GM23338 (cell line): ENCODE measurements at regions not wholly inside any gene's neighbourhood (a gene's known extent, or its start where the extent isn't known, plus 50 kb on each side); places are given as distances from the start of the nearest gene placed in this dataset.

Experiments used
- ATAC-seq: fragments of 200-7000 bp; cut with Tn5 transposase; 3 replicates; pipeline ENCODE4 v1.9.1; 2020
- DNase-seq: peaks from one replicate; pipeline ENCODE4 v3.0.0-alpha.2; 2015; ENCODE audit warnings: low spot score
- H2AFZ ChIP-seq: fragments of 200-600 bp; sonication (generic); 2 replicates; pipeline ENCODE4 v1.8.0; 2016; ENCODE audit warnings: antibody characterized with exemption, mild to moderate bottlenecking, moderate library complexity
- H3F3A ChIP-seq: fragments of 200-600 bp; sonication (generic); replicated peaks from 2 replicates; pipeline ENCODE4 v1.8.0; 2017; ENCODE audit warnings: antibody characterized with exemption, mixed run types, low read depth
- H3K27ac ChIP-seq: fragments of 200-600 bp; sonication (generic); 2 replicates; pipeline ENCODE4 v1.6.1; 2016; ENCODE audit warnings: low read depth
- H3K27me3 ChIP-seq: fragments of 200-600 bp; sonication (generic); 2 replicates; pipeline ENCODE4 v1.8.0; 2016; ENCODE audit warnings: mild to moderate bottlenecking, mixed run types, moderate library complexity; ENCODE audit not compliant: insufficient read depth
- H3K36me3 ChIP-seq: fragments of 200-600 bp; sonication (generic); 2 replicates; pipeline ENCODE4 v1.8.0; 2016; ENCODE audit warnings: mild to moderate bottlenecking; ENCODE audit not compliant: insufficient read depth
- H3K4me1 ChIP-seq: fragments of 200-600 bp; sonication (generic); 2 replicates; pipeline ENCODE4 v1.8.0; 2016; ENCODE audit warnings: mild to moderate bottlenecking, moderate library complexity; ENCODE audit not compliant: insufficient read depth
- H3K4me2 ChIP-seq: fragments of 200-600 bp; sonication (generic); 2 replicates; pipeline ENCODE4 v1.7.1; 2017; ENCODE audit warnings: mixed run types
- H3K4me3 ChIP-seq: fragments of 200-600 bp; sonication (generic); 2 replicates; pipeline ENCODE4 v1.6.1; 2016; ENCODE audit warnings: mixed run types
- H3K79me2 ChIP-seq: fragments of 200-600 bp; sonication (generic); replicated peaks from 2 replicates; pipeline ENCODE4 v1.8.0; 2017; ENCODE audit warnings: mild to moderate bottlenecking; ENCODE audit not compliant: insufficient read depth
- H3K9me2 ChIP-seq: fragments of 200-600 bp; sonication (generic); 2 replicates; pipeline ENCODE4 v1.8.0; 2017; ENCODE audit not compliant: insufficient read depth
- H4K20me1 ChIP-seq: fragments of 200-600 bp; sonication (generic); replicated peaks from 2 replicates; pipeline ENCODE4 v1.8.0; 2017; ENCODE audit warnings: mild to moderate bottlenecking; ENCODE audit not compliant: insufficient read depth
- H3K27ac Mint-ChIP-seq: 2 replicates; pipeline ENCODE4 v1.8.0; 2020; ENCODE audit warnings: inconsistent platforms, mild to moderate bottlenecking, moderate library complexity, mixed read lengths
- H3K27me3 Mint-ChIP-seq: 3 replicates; pipeline ENCODE4 v1.8.0; 2022; ENCODE audit warnings: low read depth, mild to moderate bottlenecking, moderate library complexity, mixed read lengths, inconsistent platforms; ENCODE audit not compliant: insufficient read depth, poor library complexity
- H3K36me3 Mint-ChIP-seq: 3 replicates; pipeline ENCODE4 v1.8.0; 2021; ENCODE audit warnings: low read depth, mild to moderate bottlenecking, inconsistent platforms, moderate library complexity, mixed read lengths
- H3K4me1 Mint-ChIP-seq: 3 replicates; pipeline ENCODE4 v1.8.0; 2020; ENCODE audit warnings: mild to moderate bottlenecking, inconsistent platforms, mixed read lengths
- H3K4me3 Mint-ChIP-seq: 3 replicates; pipeline ENCODE4 v1.8.0; 2021; ENCODE audit warnings: moderate library complexity, mild to moderate bottlenecking, inconsistent platforms, mixed read lengths
- H3K9me3 Mint-ChIP-seq: 3 replicates; pipeline ENCODE4 v1.8.0; 2020; ENCODE audit warnings: moderate library complexity, mild to moderate bottlenecking, inconsistent platforms, mixed read lengths
- CTCF ChIP-seq, 2 experiments: fragments of 200-600 bp in 1 of 2; sonication (generic) in 1 of 2; conservative IDR thresholded peaks; 2 replicates each; pipeline versions ENCODE4 v1.5.1 to v1.6.1; 2016 to 2017; ENCODE audit warnings: antibody characterized with exemption in 2 of 2, low read depth in 2 of 2, mild to moderate bottlenecking in 2 of 2, moderate library complexity in 1 of 2
- ETS1 ChIP-seq: IDR thresholded peaks from 2 replicates; pipeline ENCODE4 v1.6.1; 2016; ENCODE audit warnings: antibody characterized with exemption
- EZH2 ChIP-seq: fragments of 200-600 bp; sonication (generic); IDR thresholded peaks from one replicate; pipeline ENCODE4 v1.8.0; 2017; ENCODE audit warnings: antibody characterized with exemption, mild to moderate bottlenecking, low read depth; ENCODE audit not compliant: unreplicated experiment
- EZH2phosphoT487 ChIP-seq: fragments of 200-600 bp; sonication (generic); IDR thresholded peaks from one replicate; pipeline ENCODE4 v1.8.1; 2018; ENCODE audit warnings: antibody characterized with exemption; ENCODE audit not compliant: unreplicated experiment
- JUNB ChIP-seq: IDR thresholded peaks from one replicate; pipeline ENCODE4 v1.6.1; 2016; ENCODE audit warnings: antibody characterized with exemption; ENCODE audit not compliant: unreplicated experiment
- NANOG ChIP-seq: IDR thresholded peaks from 2 replicates; pipeline ENCODE4 v1.6.1; 2016; ENCODE audit warnings: antibody characterized with exemption, borderline replicate concordance
- REST ChIP-seq: IDR thresholded peaks from one replicate; pipeline ENCODE4 v1.6.1; 2018; ENCODE audit warnings: antibody characterized with exemption; ENCODE audit not compliant: unreplicated experiment
- STAT1 ChIP-seq: IDR thresholded peaks from one replicate; pipeline ENCODE4 v1.6.1; 2016; ENCODE audit warnings: antibody characterized with exemption; ENCODE audit not compliant: unreplicated experiment
- ZNF462 ChIP-seq: fragments of 250-450 bp; sonication (Bioruptor Pico); IDR thresholded peaks from 2 replicates; pipeline ENCODE4 v1.5.0; 2020; ENCODE audit warnings: mild to moderate bottlenecking, moderate library complexity

- no peak for DNase-seq
- H3K36me3 Mint-ChIP-seq: no peaks in the 10 kb centered on the region; the same call in 2 of the 3 replicates
- H3F3A ChIP-seq: no peaks in the 10 kb centered on the region
- no peaks in the 10 kb centered on the region for H3K27me3 ChIP-seq
- no peaks in the 10 kb centered on the region for H4K20me1 ChIP-seq
- no peaks in the 10 kb centered on the region for H3K79me2 ChIP-seq
- H3K9me2 ChIP-seq: 0 out of 2 replicates have a peak, but pooled peaks cover 3% of the 10 kb centered on the region
- H3K27ac Mint-ChIP-seq: no peak overlapping the region
- H3K4me1 Mint-ChIP-seq: peaks cover 2% of the 10 kb centered on the region; the same call in 1 of the 3 replicates
- no peak overlapping the region for H3K4me3 ChIP-seq
- ATAC-seq: no peak
- H3K9me3 Mint-ChIP-seq: peaks cover 9% of the 10 kb centered on the region
- no peaks in the 10 kb centered on the region for H3K36me3 ChIP-seq
- H3K27me3 Mint-ChIP-seq: peaks cover 3% of the 10 kb centered on the region
- no peak overlapping the region for H3K4me2 ChIP-seq
- H3K4me1 ChIP-seq: no peaks in the 10 kb centered on the region
- H3K27ac ChIP-seq: no peak overlapping the region
- H3K4me3 Mint-ChIP-seq: no peak overlapping the region
- H2AFZ ChIP-seq: peak overlapping the region; percentile 72
- no peak for TF ChIP-seq JUNB
- no peak for TF ChIP-seq EZH2
- TF ChIP-seq ZNF462 (CRISPR knock-in tag): no peak
- TF ChIP-seq CTCF (conservative IDR thresholded peaks at IDR 0.05; ENCODE audit: low read depth in 2 of 2): no peak
- TF ChIP-seq EZH2phosphoT487: no peak
- no peak for TF ChIP-seq REST
- no peak for TF ChIP-seq STAT1
- no peak for TF ChIP-seq NANOG
- TF ChIP-seq ETS1: no peak
These were observed 62.4 kb upstream of the EHBP1 start for GRCh38 chr2:62643100-62643471.
